Gastroesophageal sphincter (tissue), 4 donors: ENCODE measurements at regions not wholly inside any gene's neighbourhood (a gene's known extent, or its start where the extent isn't known, plus 50 kb on each side); places are given as distances from the start of the nearest gene placed in this dataset.

Source experiments
- ATAC-seq: fragments of 150-250 bp; one replicate; pipeline ENCODE4 v1.9.1; 2016; ENCODE audit warnings: mild to moderate bottlenecking, moderate library complexity
- H3K27ac ChIP-seq, 4 donors: fragments of 200-600 bp; sonication (generic) in 3 of 4; 1 replicate in 3 of 4; 2 replicates in 1 of 4; pipeline ENCODE4 v1.5.1; 2016 to 2019
- H3K27me3 ChIP-seq: fragments of 200-600 bp; sonication (generic); one replicate; pipeline ENCODE4 v1.5.1; 2019
- H3K36me3 ChIP-seq, 2 donors: fragments of 200-600 bp; sonication (generic); one replicate each; pipeline ENCODE4 v1.5.1; 2019; ENCODE audit warnings: control low read depth in 1 of 2
- H3K4me1 ChIP-seq, 3 donors: fragments of 200-600 bp; sonication (generic); 1 replicate in 2 of 3; 2 replicates in 1 of 3; pipeline ENCODE4 v1.5.1; 2016 to 2019; ENCODE audit warnings: control low read depth in 2 of 3
- H3K4me3 ChIP-seq, 2 donors: fragments of 200-600 bp; sonication (generic); one replicate each; pipeline ENCODE4 v1.5.1; 2019; ENCODE audit warnings: mild to moderate bottlenecking in 1 of 2, moderate library complexity in 1 of 2
- H3K9me3 ChIP-seq, 3 donors: fragments of 200-600 bp; sonication (generic); one replicate each; pipeline ENCODE4 v1.5.1; 2017 to 2019; ENCODE audit warnings: control low read depth in 2 of 3
- CTCF ChIP-seq, 4 experiments: fragments of 200-600 bp in 2 of 4; fragments of 450-650 bp in 2 of 4; sonication (generic) in 1 of 4; IDR thresholded peaks; one replicate each; pipeline ENCODE4 v1.5.1; 2017 to 2019; ENCODE audit warnings: antibody characterized with exemption in 4 of 4, mild to moderate bottlenecking in 2 of 4, moderate library complexity in 2 of 4
- EP300 ChIP-seq: sonication (generic); formaldehyde crosslinking; IDR thresholded peaks from one replicate; pipeline ENCODE4 v1.6.1; 2017; ENCODE audit warnings: antibody characterized with exemption, mild to moderate bottlenecking
- POLR2A ChIP-seq, 2 donors: fragments of 450-650 bp; IDR thresholded peaks; one replicate each; pipeline ENCODE4 v1.6.1; 2017; ENCODE audit warnings: antibody characterized with exemption in 2 of 2, mild to moderate bottlenecking in 2 of 2, moderate library complexity in 1 of 2
- POLR2AphosphoS5 ChIP-seq: sonication (generic); formaldehyde crosslinking; IDR thresholded peaks from one replicate; pipeline ENCODE4 v1.6.1; 2017; ENCODE audit warnings: antibody characterized with exemption
- WGBS, 2 donors: methylation state at CpG; one replicate each; pipeline ENCODE4 v1.1.5; 2018; ENCODE audit warnings: low coverage in 1 of 2; 5-methylcytosine and 5-hydroxymethylcytosine counted together

GRCh38 chr1:221030990-221031389 lies 151.7 kb downstream of the HLX start:
- Histone ChIP-seq H3K9me3 (no peaks in the 10 kb centered on the region), H3K4me1 (peaks cover 4 to 62% (median 22%) of the 10 kb centered on the region in 3 donors), H3K4me3 (no peak overlapping the region), H3K27ac (no peak overlapping the region), H3K27me3 (no peaks in the 10 kb centered on the region), H3K36me3 (no peaks in the 10 kb centered on the region)
- no peak for ATAC-seq
- WGBS, 2 donors, result 63 to 64% methylated on average over 2 to 3 of the region's 3 CpGs
- TF ChIP-seq CTCF (IDR thresholded peaks at IDR 0.05) (no peak), POLR2A (IDR thresholded peaks at IDR 0.05) (no peak), POLR2AphosphoS5 (no peak)

- Histone ChIP-seq H3K4me3 (no peak overlapping the region), H3K27ac (no peak overlapping the region), H3K4me1 (peaks cover 4 to 62% (median 22%) of the 10 kb centered on the region in 3 donors), H3K9me3 (no peaks in the 10 kb centered on the region), H3K27me3 (no peaks in the 10 kb centered on the region), H3K36me3 (no peaks in the 10 kb centered on the region)
- TF ChIP-seq EP300, result no peak
- TF ChIP-seq POLR2A (IDR thresholded peaks at IDR 0.05), result no peak
- TF ChIP-seq CTCF (IDR thresholded peaks at IDR 0.05), result no peak
- TF ChIP-seq POLR2AphosphoS5, result no peak
- no peak for ATAC-seq
- 52 to 75% methylated on average over 1 to 2 of the region's 3 CpGs for WGBS, 2 donors
These were observed 152.4 kb downstream of the HLX start for GRCh38 chr1:221031458-221032203.

GRCh38 chr1:221032204-221032585 lies 153.0 kb downstream of the HLX start:
- H3K27me3 ChIP-seq, result no peaks in the 10 kb centered on the region
- TF ChIP-seq EP300, result no peak
- TF ChIP-seq POLR2AphosphoS5, result no peak
- no peak for TF ChIP-seq POLR2A (IDR thresholded peaks at IDR 0.05)
- no peak for TF ChIP-seq CTCF (IDR thresholded peaks at IDR 0.05)
- no peak for ATAC-seq
- no peak overlapping the region for H3K4me3 ChIP-seq
- no peak overlapping the region for H3K27ac ChIP-seq
- H3K36me3 ChIP-seq, result no peaks in the 10 kb centered on the region
- H3K4me1 ChIP-seq, result peaks cover 4 to 62% (median 22%) of the 10 kb centered on the region in 3 donors
- H3K9me3 ChIP-seq, result no peaks in the 10 kb centered on the region

- Histone ChIP-seq H3K4me3 (no peak overlapping the region), H3K27ac (peak overlapping the region in 3 of 4 donors; percentile 28 to 49 (median 39)), H3K9me3 (no peaks in the 10 kb centered on the region), H3K36me3 (no peaks in the 10 kb centered on the region), H3K27me3 (no peaks in the 10 kb centered on the region), H3K4me1 (peaks cover 4 to 62% (median 22%) of the 10 kb centered on the region in 3 donors)
- no peak for TF ChIP-seq POLR2AphosphoS5
- no peak for TF ChIP-seq CTCF (IDR thresholded peaks at IDR 0.05)
- no peak for TF ChIP-seq EP300
- no peak for TF ChIP-seq POLR2A (IDR thresholded peaks at IDR 0.05)
- ATAC-seq, result peak; percentile 53
- WGBS, 2 donors, result 13 to 18% methylated on average over 2 of the region's 2 CpGs
These were observed 153.5 kb downstream of the HLX start for GRCh38 chr1:221032637-221033280.

GRCh38 chr1:221035662-221036153 lies 156.5 kb downstream of the HLX start:
- Histone ChIP-seq H3K27me3 (no peaks in the 10 kb centered on the region), H3K36me3 (no peaks in the 10 kb centered on the region), H3K27ac (no peak overlapping the region), H3K4me3 (no peak overlapping the region), H3K4me1 (peaks cover 4 to 40% (median 17%) of the 10 kb centered on the region in 3 donors), H3K9me3 (no peaks in the 10 kb centered on the region)
- 12 to 13% methylated on average over 6 of the region's 6 CpGs for WGBS, 2 donors
- no peak for ATAC-seq
- TF ChIP-seq POLR2A (IDR thresholded peaks at IDR 0.05), result no peak
- no peak for TF ChIP-seq EP300
- peak; percentile 16 for TF ChIP-seq POLR2AphosphoS5
